ENCODE measurements at regions not wholly inside any gene's neighbourhood (a gene's known extent, or its start where the extent isn't known, plus 50 kb on each side); places are given as distances from the start of the nearest gene placed in this dataset.

DNA sequence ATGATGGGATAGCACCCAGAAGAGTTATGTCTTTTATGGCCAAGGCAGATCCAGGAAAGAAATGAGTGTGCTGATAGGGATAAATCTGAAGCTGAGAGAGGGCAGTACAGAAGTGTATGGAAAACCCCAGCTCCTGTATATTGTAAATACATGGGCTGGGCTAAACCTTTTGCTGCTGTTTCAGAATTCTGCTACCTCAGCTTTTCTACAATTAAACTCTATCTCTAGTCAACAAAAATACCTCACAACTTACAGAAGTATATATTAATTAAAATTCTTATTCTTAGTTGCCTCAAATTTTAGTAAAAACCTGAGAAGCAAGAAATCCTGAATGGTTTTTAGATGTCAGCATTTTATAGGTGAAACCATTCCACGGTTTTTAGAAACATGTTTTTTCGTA lies 889.5 kb upstream of the NXPH2 start:
- Mint-ChIP-seq H3K27ac (no peak overlapping the region), H3K36me3 (peaks cover 0 to 4% (median 0%) of the 10 kb centered on the region in 3 donors), H3K27me3 (ENCODE audit: low read depth in 3 of 3) (no peaks in the 10 kb centered on the region), H3K9me3 (peaks cover 3 to 34% (median 21%) of the 10 kb centered on the region in 6 donors), H3K4me1 (no peaks in the 10 kb centered on the region), H3K4me3 (no peak overlapping the region)
- no peak for DNase-seq

- Mint-ChIP-seq H3K27me3 (ENCODE audit: low read depth in 3 of 3) (peaks cover 0 to 1% (median 0%) of the 10 kb centered on the region in 3 donors), H3K4me3 (no peak overlapping the region), H3K9me3 (peaks cover 2 to 39% (median 26%) of the 10 kb centered on the region in 6 donors), H3K36me3 (no peaks in the 10 kb centered on the region), H3K27ac (no peak overlapping the region), H3K4me1 (no peaks in the 10 kb centered on the region)
- DNase-seq, result no peak
These were observed 872.2 kb upstream of the NXPH2 start for GRCh38 chr2:139652385-139652784.

DNA sequence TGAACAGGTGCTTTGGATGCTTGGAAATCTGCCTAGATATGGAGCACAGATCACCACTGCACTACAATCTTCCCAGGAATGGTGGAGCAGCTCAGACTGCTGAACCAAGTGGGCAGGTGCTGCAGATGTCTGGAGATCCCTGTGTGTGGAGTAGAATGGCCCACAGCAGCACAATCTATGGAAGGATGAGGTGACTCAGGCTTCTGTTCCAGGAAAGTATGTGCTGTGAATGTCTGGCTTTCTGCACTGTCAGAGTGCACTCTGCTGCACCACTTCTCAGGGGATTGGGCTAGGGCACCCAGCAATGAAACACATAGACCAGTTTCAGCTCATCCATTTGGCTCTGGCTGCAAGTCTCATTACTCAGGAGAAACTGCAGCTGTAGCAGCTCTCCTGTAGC lies 865.4 kb upstream of the NXPH2 start:
- peaks cover 1 to 2% (median 2%) of the 10 kb centered on the region in 3 donors for H3K27me3 Mint-ChIP-seq (ENCODE audit: low read depth in 3 of 3)
- peaks cover 0 to 3% (median 0%) of the 10 kb centered on the region in 3 donors for H3K36me3 Mint-ChIP-seq
- H3K4me3 Mint-ChIP-seq, result no peak overlapping the region

GRCh38 chr2:139643139-139643538 lies 862.9 kb upstream of the NXPH2 start:
- Mint-ChIP-seq H3K4me1 (no peaks in the 10 kb centered on the region), H3K4me3 (no peak overlapping the region), H3K27me3 (ENCODE audit: low read depth in 3 of 3) (peaks cover 0 to 2% (median 2%) of the 10 kb centered on the region in 3 donors), H3K9me3 (peaks cover 5 to 42% (median 24%) of the 10 kb centered on the region in 6 donors), H3K27ac (no peak overlapping the region), H3K36me3 (peaks cover 0 to 3% (median 0%) of the 10 kb centered on the region in 3 donors)
- DNase-seq, result no peak

More for the DNA sequence above, 865.4 kb upstream of the NXPH2 start:
- Mint-ChIP-seq H3K9me3 (peaks cover 6 to 63% (median 41%) of the 10 kb centered on the region in 6 donors), H3K4me1 (no peaks in the 10 kb centered on the region), H3K27ac (no peak overlapping the region)
- DNase-seq, result no peak

- H3K36me3 Mint-ChIP-seq, result no peaks in the 10 kb centered on the region
- no peaks in the 10 kb centered on the region for H3K27me3 Mint-ChIP-seq (ENCODE audit: low read depth in 3 of 3)
- no peaks in the 10 kb centered on the region for H3K4me1 Mint-ChIP-seq
- no peak overlapping the region for H3K4me3 Mint-ChIP-seq
- no peak for DNase-seq
- no peak overlapping the region for H3K27ac Mint-ChIP-seq
- peaks cover 5 to 39% (median 18%) of the 10 kb centered on the region in 6 donors for H3K9me3 Mint-ChIP-seq
These were observed 851.8 kb upstream of the NXPH2 start for GRCh38 chr2:139631966-139632365.

- no peak for DNase-seq
- H3K27ac Mint-ChIP-seq, result no peak overlapping the region
- no peaks in the 10 kb centered on the region for H3K4me1 Mint-ChIP-seq
- no peaks in the 10 kb centered on the region for H3K27me3 Mint-ChIP-seq (ENCODE audit: low read depth in 3 of 3)
- no peak overlapping the region for H3K4me3 Mint-ChIP-seq
- H3K36me3 Mint-ChIP-seq, result peaks cover 0 to 6% (median 0%) of the 10 kb centered on the region in 3 donors
- peaks cover 8 to 40% (median 19%) of the 10 kb centered on the region in 6 donors for H3K9me3 Mint-ChIP-seq
These were observed 848.7 kb upstream of the NXPH2 start for GRCh38 chr2:139628931-139629330.

- no peak overlapping the region for H3K4me3 Mint-ChIP-seq
- peaks cover 0 to 6% (median 0%) of the 10 kb centered on the region in 3 donors for H3K36me3 Mint-ChIP-seq
- no peak for DNase-seq
- H3K9me3 Mint-ChIP-seq, result peaks cover 8 to 60% (median 22%) of the 10 kb centered on the region in 6 donors
- no peak overlapping the region for H3K27ac Mint-ChIP-seq
- H3K4me1 Mint-ChIP-seq, result no peaks in the 10 kb centered on the region
- H3K27me3 Mint-ChIP-seq (ENCODE audit: low read depth in 3 of 3), result peaks cover 0 to 1% (median 0%) of the 10 kb centered on the region in 3 donors
These were observed 845.9 kb upstream of the NXPH2 start for GRCh38 chr2:139626128-139626527.

DNA sequence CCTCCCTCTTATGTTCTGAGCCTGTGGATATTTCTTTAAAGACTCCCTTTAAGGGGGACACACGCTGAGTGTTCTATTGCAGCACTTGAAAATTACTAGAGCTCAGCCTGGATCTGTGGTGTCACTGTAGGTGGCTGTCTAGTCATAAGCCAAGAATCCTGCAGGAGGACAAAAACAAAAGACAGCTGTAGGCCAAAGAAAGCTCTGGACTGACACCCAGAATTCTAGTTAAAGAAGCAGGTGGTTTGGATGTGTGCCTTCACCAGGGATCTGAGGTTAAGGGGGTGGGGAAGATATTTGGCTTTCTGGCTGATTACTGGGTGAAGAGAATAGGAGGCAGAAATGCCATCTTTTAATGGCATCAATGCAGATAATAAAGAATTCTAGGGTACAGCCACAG lies 842.5 kb upstream of the NXPH2 start:
- peaks cover 0 to 1% (median 0%) of the 10 kb centered on the region in 3 donors for H3K27me3 Mint-ChIP-seq (ENCODE audit: low read depth in 3 of 3)
- no peak overlapping the region for H3K4me3 Mint-ChIP-seq
- DNase-seq, result no peak
- H3K4me1 Mint-ChIP-seq, result no peaks in the 10 kb centered on the region
- H3K9me3 Mint-ChIP-seq, result peaks cover 12 to 76% (median 37%) of the 10 kb centered on the region in 6 donors
- no peak overlapping the region for H3K27ac Mint-ChIP-seq
- H3K36me3 Mint-ChIP-seq, result peaks cover 0 to 6% (median 0%) of the 10 kb centered on the region in 3 donors

DNA sequence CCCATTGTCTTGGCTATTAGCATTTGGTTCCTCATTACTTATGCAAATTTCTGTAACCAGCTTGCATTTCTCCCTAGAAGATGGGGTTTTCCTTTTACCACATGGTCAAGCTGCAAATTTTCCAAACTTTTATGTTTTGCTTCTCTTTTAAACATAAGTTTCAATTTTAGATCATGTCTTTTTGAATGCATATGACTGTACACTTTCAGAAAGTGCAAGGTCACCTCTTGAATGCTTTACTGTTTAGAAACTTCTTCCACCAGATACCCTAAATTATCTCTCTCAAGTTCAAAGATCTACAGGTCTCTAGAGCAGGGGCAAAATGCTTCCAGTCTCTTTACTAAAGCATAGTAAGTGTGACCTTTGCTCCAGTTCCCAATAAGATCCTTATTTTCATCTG lies 837.6 kb upstream of the NXPH2 start:
- H3K4me1 Mint-ChIP-seq, result no peaks in the 10 kb centered on the region
- no peak for DNase-seq
- no peak overlapping the region for H3K4me3 Mint-ChIP-seq
- peaks cover 5 to 73% (median 42%) of the 10 kb centered on the region in 6 donors for H3K9me3 Mint-ChIP-seq
- H3K27me3 Mint-ChIP-seq (ENCODE audit: low read depth in 3 of 3), result peaks cover 0 to 1% (median 0%) of the 10 kb centered on the region in 3 donors
- H3K36me3 Mint-ChIP-seq, result no peaks in the 10 kb centered on the region
- H3K27ac Mint-ChIP-seq, result no peak overlapping the region

DNA sequence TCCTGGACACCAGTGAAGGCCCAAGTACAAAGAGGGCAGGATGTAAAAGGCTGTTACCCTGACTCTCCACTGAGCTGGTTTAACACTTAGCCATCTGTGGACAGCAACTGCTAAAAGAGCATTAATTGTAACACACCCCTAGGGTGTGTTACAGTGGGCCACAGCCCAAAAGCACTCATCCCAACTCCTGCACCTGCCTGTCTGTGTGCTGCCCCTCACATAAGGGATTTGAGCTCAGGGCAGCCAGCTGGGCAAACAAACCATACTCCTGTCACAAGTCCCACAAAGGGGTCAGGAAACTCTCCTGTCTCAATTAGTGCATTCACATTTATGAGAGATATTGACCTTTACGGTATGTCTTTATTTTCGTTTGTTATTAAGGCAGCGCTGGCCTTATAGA lies 833.1 kb upstream of the NXPH2 start:
- Mint-ChIP-seq H3K4me1 (no peaks in the 10 kb centered on the region), H3K27ac (no peak overlapping the region), H3K27me3 (ENCODE audit: low read depth in 3 of 3) (peaks cover 0 to 4% (median 0%) of the 10 kb centered on the region in 3 donors), H3K9me3 (peaks cover 0 to 55% (median 30%) of the 10 kb centered on the region in 6 donors), H3K36me3 (no peaks in the 10 kb centered on the region), H3K4me3 (no peak overlapping the region)
- DNase-seq, result no peak

GRCh38 chr2:139610512-139610911 lies 830.3 kb upstream of the NXPH2 start:
- Mint-ChIP-seq H3K36me3 (no peaks in the 10 kb centered on the region), H3K4me3 (no peak overlapping the region), H3K27ac (no peak overlapping the region), H3K4me1 (no peaks in the 10 kb centered on the region), H3K27me3 (ENCODE audit: low read depth in 3 of 3) (peaks cover 0 to 5% (median 0%) of the 10 kb centered on the region in 3 donors), H3K9me3 (peaks cover 2 to 58% (median 27%) of the 10 kb centered on the region in 6 donors)
- DNase-seq, result no peak

DNA sequence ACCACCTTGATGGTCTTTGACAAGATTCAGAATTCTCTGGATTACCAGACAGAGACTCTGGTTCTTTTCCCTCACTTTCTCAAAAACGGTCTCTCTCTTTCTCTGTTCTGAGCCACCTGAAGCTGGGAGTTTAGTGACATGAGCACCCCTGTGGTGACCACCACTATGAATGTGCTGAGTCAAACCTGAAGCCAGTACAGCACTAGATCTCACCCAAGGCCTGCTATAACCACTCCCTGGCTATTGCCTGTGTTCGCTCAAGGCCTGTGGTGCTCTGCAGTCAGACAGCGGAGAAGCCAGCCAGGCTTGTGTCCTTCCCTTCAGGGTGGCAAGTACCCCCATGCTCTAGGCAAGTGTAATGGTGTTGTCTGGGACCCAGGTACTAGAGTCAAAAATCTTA lies 828.9 kb upstream of the NXPH2 start:
- no peaks in the 10 kb centered on the region for H3K4me1 Mint-ChIP-seq
- H3K27me3 Mint-ChIP-seq (ENCODE audit: low read depth in 3 of 3), result peaks cover 0 to 5% (median 0%) of the 10 kb centered on the region in 3 donors
- peaks cover 6 to 60% (median 32%) of the 10 kb centered on the region in 6 donors for H3K9me3 Mint-ChIP-seq
- no peak for DNase-seq
- no peak overlapping the region for H3K4me3 Mint-ChIP-seq
- no peak overlapping the region for H3K27ac Mint-ChIP-seq
- H3K36me3 Mint-ChIP-seq, result no peaks in the 10 kb centered on the region

- Mint-ChIP-seq H3K4me1 (no peaks in the 10 kb centered on the region), H3K4me3 (no peak overlapping the region), H3K36me3 (no peaks in the 10 kb centered on the region), H3K27me3 (ENCODE audit: low read depth in 3 of 3) (peaks cover 0 to 3% (median 0%) of the 10 kb centered on the region in 3 donors), H3K9me3 (peaks cover 7 to 52% (median 28%) of the 10 kb centered on the region in 6 donors), H3K27ac (no peak overlapping the region)
- no peak for DNase-seq
These were observed 825.5 kb upstream of the NXPH2 start for GRCh38 chr2:139605668-139606067.

DNA sequence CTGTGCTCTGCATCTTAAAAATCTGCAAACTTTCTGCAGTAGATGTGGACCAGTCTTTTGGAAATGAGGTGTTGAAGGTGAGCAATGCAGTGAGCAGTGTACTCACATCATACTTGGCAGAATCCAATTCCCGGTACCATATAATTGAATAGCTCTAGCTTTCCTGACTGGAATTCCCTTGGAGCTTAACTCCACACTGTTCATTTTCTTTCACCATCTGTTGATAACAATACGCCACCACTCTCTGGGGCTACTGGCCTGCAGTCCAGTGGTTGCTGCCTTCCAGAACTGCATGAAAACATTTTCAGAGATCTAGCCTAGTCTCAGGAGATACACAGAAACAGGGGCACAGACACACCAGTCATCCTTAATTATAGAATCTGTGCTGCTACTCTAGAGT lies 820.0 kb upstream of the NXPH2 start:
- Mint-ChIP-seq H3K9me3 (peaks cover 11 to 45% (median 21%) of the 10 kb centered on the region in 6 donors), H3K4me1 (no peaks in the 10 kb centered on the region), H3K27ac (no peak overlapping the region), H3K27me3 (ENCODE audit: low read depth in 3 of 3) (no peaks in the 10 kb centered on the region), H3K4me3 (no peak overlapping the region), H3K36me3 (no peaks in the 10 kb centered on the region)
- DNase-seq, result no peak

- Mint-ChIP-seq H3K4me3 (no peak overlapping the region), H3K36me3 (no peaks in the 10 kb centered on the region), H3K27ac (no peak overlapping the region), H3K4me1 (no peaks in the 10 kb centered on the region), H3K27me3 (ENCODE audit: low read depth in 3 of 3) (no peaks in the 10 kb centered on the region), H3K9me3 (peaks cover 4 to 27% (median 7%) of the 10 kb centered on the region in 6 donors)
- DNase-seq, result no peak
These were observed 804.9 kb upstream of the NXPH2 start for GRCh38 chr2:139585101-139585500.

All from immature natural killer cell (primary cell).